ENCODE measurements at regions not wholly inside any gene's neighbourhood (a gene's known extent, or its start where the extent isn't known, plus 50 kb on each side); places are given as distances from the start of the nearest gene placed in this dataset.

DNA sequence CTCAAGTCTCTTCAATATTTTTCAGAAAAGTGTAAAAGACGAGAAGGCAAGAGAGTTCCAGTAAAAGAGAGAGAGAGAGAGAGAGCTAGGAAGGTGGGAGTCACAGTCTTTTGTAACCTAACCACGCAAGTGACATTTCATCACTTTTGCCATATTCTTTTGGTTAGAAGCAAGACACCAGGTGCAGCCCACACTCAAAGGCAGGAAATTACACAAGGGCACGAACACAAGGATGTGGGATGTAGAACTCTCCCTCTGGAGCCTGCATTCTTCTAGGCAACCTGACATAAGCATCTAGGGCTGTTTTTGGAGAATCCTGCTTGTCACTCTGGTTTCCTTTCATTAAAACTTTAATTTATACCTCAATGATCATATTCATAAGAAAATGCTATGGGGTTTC lies 1213.1 kb downstream of the DNAJB9 start:
- H4K20me1 ChIP-seq (ENCODE audit: insufficient read depth), result no peaks in the 10 kb centered on the region
- no peak overlapping the region for H3K9ac ChIP-seq
- no peaks in the 10 kb centered on the region for H3K9me2 ChIP-seq (ENCODE audit: insufficient read depth)
- no peaks in the 10 kb centered on the region for H3K79me2 ChIP-seq (ENCODE audit: insufficient read depth)
- no peaks in the 10 kb centered on the region for H3K27me3 ChIP-seq (replicated peaks; ENCODE audit: insufficient read depth)
- H3K4me2 ChIP-seq (ENCODE audit: unreplicated experiment), result no peak overlapping the region
- H3F3A ChIP-seq (ENCODE audit: insufficient read depth), result no peaks in the 10 kb centered on the region
- no peaks in the 10 kb centered on the region for H3K9me3 ChIP-seq (ENCODE audit: low read depth)
- H3K36me3 ChIP-seq (ENCODE audit: low read depth), result no peaks in the 10 kb centered on the region
- WGBS, 2 experiments (ENCODE audit: low coverage in 1 of 2, low lambda C conversion rate in 2 of 2, missing lambda C conversion rate in 2 of 2), result 2 to 5% methylated on average over 3 of the region's 3 CpGs
- no peaks in the 10 kb centered on the region for H3K4me1 ChIP-seq (ENCODE audit: insufficient read depth)
- TF ChIP-seq EZH2phosphoT487 (IDR thresholded peaks at IDR 0.05; ENCODE audit: insufficient read depth, low read depth) (no peak), EZH2 (IDR thresholded peaks at IDR 0.05; ENCODE audit: insufficient read depth, poor library complexity, severe bottlenecking) (no peak)
- H3K27ac ChIP-seq, result no peak overlapping the region
- H3K4me3 ChIP-seq, result no peak overlapping the region
- in situ Hi-C loops (cut with MboI), result no loop called here
- no peak for DNase-seq
- no peak overlapping the region for H2AFZ ChIP-seq

DNA sequence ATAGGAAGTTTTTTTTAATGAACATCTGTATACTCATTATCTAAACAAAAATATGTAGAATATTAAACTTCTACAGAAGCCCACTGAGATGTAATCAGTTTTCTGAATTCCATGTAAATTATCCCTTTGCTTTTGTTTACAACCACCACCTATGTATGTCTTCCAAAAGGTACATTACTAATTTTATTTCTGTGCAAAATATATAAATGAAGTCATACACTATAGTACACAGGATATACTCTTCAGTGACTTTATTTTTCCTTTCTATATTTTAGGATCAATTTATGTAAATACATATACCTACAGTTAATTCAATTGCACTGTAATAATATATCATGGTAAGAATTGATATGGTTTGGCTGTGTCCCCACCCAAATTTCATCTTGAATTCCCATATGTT lies 1236.9 kb downstream of the DNAJB9 start:
- Histone ChIP-seq H3K4me3 (no peak overlapping the region), H2AFZ (no peak overlapping the region), H4K20me1 (ENCODE audit: insufficient read depth) (no peaks in the 10 kb centered on the region), H3K9me2 (ENCODE audit: insufficient read depth) (no peaks in the 10 kb centered on the region), H3K36me3 (ENCODE audit: low read depth) (no peaks in the 10 kb centered on the region), H3K79me2 (ENCODE audit: insufficient read depth) (no peaks in the 10 kb centered on the region), H3K9ac (no peak overlapping the region), H3K27ac (no peak overlapping the region), H3K4me1 (ENCODE audit: insufficient read depth) (no peaks in the 10 kb centered on the region), H3K27me3 (replicated peaks; ENCODE audit: insufficient read depth) (no peaks in the 10 kb centered on the region), H3F3A (ENCODE audit: insufficient read depth) (no peaks in the 10 kb centered on the region), H3K9me3 (ENCODE audit: low read depth) (no peaks in the 10 kb centered on the region), H3K4me2 (ENCODE audit: unreplicated experiment) (no peak overlapping the region)
- in situ Hi-C loops (cut with MboI), result no loop called here
- DNase-seq, result no peak
- TF ChIP-seq EZH2 (IDR thresholded peaks at IDR 0.05; ENCODE audit: insufficient read depth, poor library complexity, severe bottlenecking) (no peak), EZH2phosphoT487 (IDR thresholded peaks at IDR 0.05; ENCODE audit: insufficient read depth, low read depth) (no peak)

DNA sequence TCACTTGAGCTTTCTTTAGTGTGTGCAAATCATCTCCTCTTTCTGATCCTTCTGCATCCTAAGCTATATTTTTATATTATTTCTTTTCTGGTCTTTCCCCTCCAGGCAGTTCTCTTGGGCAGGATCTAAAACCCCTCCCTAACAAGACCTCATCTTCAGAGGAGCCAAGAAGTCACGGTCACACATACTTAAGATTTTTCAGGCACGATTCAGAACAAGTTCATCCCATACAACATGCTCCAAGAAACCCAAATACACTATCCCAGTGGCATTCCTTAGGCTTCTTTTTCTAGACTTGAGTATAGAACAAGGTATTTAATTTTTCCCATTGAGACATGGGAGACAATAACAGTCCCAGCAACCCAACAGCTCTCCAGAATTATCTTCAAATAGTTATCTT lies 1251.5 kb downstream of the DNAJB9 start:
- WGBS, 2 experiments (ENCODE audit: low coverage in 1 of 2, low lambda C conversion rate in 2 of 2, missing lambda C conversion rate in 2 of 2), result 3 to 7% methylated on average over 2 of the region's 2 CpGs
- no peak overlapping the region for H2AFZ ChIP-seq
- in situ Hi-C loops (cut with MboI), result no loop called here

DNA sequence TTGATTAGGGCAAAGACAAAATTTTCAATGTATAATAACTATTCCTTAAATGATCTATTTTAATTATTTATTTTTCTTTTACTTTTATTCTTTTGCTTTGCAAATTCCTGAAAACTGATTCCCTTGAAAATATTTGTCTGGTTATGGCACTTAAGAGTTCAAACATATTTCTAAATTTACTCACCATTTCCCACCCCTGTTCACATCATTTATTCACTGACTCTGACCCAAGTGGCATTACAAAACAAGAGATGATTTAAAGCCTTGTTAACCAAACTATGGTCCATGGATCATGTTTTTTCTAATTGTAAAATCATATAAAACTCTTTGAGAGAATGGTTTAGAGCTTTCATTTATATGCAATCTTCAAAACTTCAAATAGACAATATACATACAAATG lies 1256.1 kb upstream of the LRRN3 start:
- Histone ChIP-seq H3K9me2 (ENCODE audit: insufficient read depth) (no peaks in the 10 kb centered on the region), H3K9ac (no peak overlapping the region), H3F3A (ENCODE audit: insufficient read depth) (no peaks in the 10 kb centered on the region), H3K27me3 (replicated peaks; ENCODE audit: insufficient read depth) (no peaks in the 10 kb centered on the region), H3K79me2 (ENCODE audit: insufficient read depth) (no peaks in the 10 kb centered on the region), H3K36me3 (ENCODE audit: low read depth) (no peaks in the 10 kb centered on the region), H3K9me3 (ENCODE audit: low read depth) (no peaks in the 10 kb centered on the region), H2AFZ (no peak overlapping the region), H3K27ac (no peak overlapping the region), H3K4me1 (ENCODE audit: insufficient read depth) (no peaks in the 10 kb centered on the region), H4K20me1 (ENCODE audit: insufficient read depth) (no peaks in the 10 kb centered on the region), H3K4me2 (ENCODE audit: unreplicated experiment) (no peak overlapping the region), H3K4me3 (no peak overlapping the region)
- no peak for DNase-seq
- in situ Hi-C loops (cut with MboI), result no loop called here
- TF ChIP-seq EZH2phosphoT487 (IDR thresholded peaks at IDR 0.05; ENCODE audit: insufficient read depth, low read depth), result no peak
- TF ChIP-seq EZH2 (IDR thresholded peaks at IDR 0.05; ENCODE audit: insufficient read depth, poor library complexity, severe bottlenecking), result no peak

More for the DNA sequence above, 1251.5 kb downstream of the DNAJB9 start:
- no peak for TF ChIP-seq EZH2phosphoT487 (IDR thresholded peaks at IDR 0.05; ENCODE audit: insufficient read depth, low read depth)
- TF ChIP-seq EZH2 (IDR thresholded peaks at IDR 0.05; ENCODE audit: insufficient read depth, poor library complexity, severe bottlenecking), result no peak
- no peak overlapping the region for H3K4me2 ChIP-seq (ENCODE audit: unreplicated experiment)
- peaks cover 7% of the 10 kb centered on the region for H3K9me3 ChIP-seq (ENCODE audit: low read depth)
- H3K9ac ChIP-seq, result no peak overlapping the region
- H3K9me2 ChIP-seq (ENCODE audit: insufficient read depth), result no peaks in the 10 kb centered on the region
- no peaks in the 10 kb centered on the region for H3K4me1 ChIP-seq (ENCODE audit: insufficient read depth)
- H3K4me3 ChIP-seq, result no peak overlapping the region
- no peaks in the 10 kb centered on the region for H3K27me3 ChIP-seq (replicated peaks; ENCODE audit: insufficient read depth)
- no peak for DNase-seq
- H3K36me3 ChIP-seq (ENCODE audit: low read depth), result no peaks in the 10 kb centered on the region
- no peaks in the 10 kb centered on the region for H3K79me2 ChIP-seq (ENCODE audit: insufficient read depth)
- no peak overlapping the region for H3K27ac ChIP-seq
- H4K20me1 ChIP-seq (ENCODE audit: insufficient read depth), result no peaks in the 10 kb centered on the region
- no peaks in the 10 kb centered on the region for H3F3A ChIP-seq (ENCODE audit: insufficient read depth)

DNA sequence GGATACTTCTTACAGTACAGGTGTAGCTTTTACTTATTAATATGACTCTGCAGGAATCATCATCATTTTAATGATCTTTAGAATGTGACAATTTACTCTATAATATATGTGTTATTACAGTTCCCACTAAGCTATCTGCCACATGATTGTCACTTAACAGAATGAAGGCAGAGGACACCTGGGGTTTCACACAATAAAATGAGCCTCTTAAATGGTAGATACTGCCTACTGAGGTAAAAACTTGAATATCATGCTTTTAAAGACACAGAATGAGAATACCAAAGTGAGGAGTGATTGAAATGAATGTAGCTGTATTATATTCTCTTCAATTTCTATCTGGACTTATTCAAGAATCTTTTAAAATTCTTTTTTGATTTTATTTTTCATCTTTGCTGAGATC lies 1255.3 kb upstream of the LRRN3 start:
- H3K4me1 ChIP-seq (ENCODE audit: insufficient read depth), result no peaks in the 10 kb centered on the region
- H3K4me3 ChIP-seq, result no peak overlapping the region
- TF ChIP-seq EZH2phosphoT487 (IDR thresholded peaks at IDR 0.05; ENCODE audit: insufficient read depth, low read depth) (no peak), EZH2 (IDR thresholded peaks at IDR 0.05; ENCODE audit: insufficient read depth, poor library complexity, severe bottlenecking) (no peak)
- no peak overlapping the region for H2AFZ ChIP-seq
- H3K36me3 ChIP-seq (ENCODE audit: low read depth), result no peaks in the 10 kb centered on the region
- no peaks in the 10 kb centered on the region for H3K9me2 ChIP-seq (ENCODE audit: insufficient read depth)
- no peak overlapping the region for H3K27ac ChIP-seq
- H3K9me3 ChIP-seq (ENCODE audit: low read depth), result no peaks in the 10 kb centered on the region
- in situ Hi-C loops (cut with MboI), result no loop called here
- H3K4me2 ChIP-seq (ENCODE audit: unreplicated experiment), result no peak overlapping the region
- no peaks in the 10 kb centered on the region for H3K27me3 ChIP-seq (replicated peaks; ENCODE audit: insufficient read depth)
- DNase-seq, result no peak
- no peaks in the 10 kb centered on the region for H3K79me2 ChIP-seq (ENCODE audit: insufficient read depth)
- no peaks in the 10 kb centered on the region for H4K20me1 ChIP-seq (ENCODE audit: insufficient read depth)
- H3F3A ChIP-seq (ENCODE audit: insufficient read depth), result no peaks in the 10 kb centered on the region
- H3K9ac ChIP-seq, result no peak overlapping the region
